GM21737 (cell line): ENCODE measurements at regions not wholly inside any gene's neighbourhood (a gene's known extent, or its start where the extent isn't known, plus 50 kb on each side); places are given as distances from the start of the nearest gene placed in this dataset.
"Not testable (repeated sequence)": the region's sequence is repeated elsewhere in the genome, so short reads cannot be mapped to it uniquely, and the experiment has no call there.

ENCODE experiments used
- ATAC-seq: cut with Tn5 transposase; IDR thresholded peaks from one replicate; pipeline ENCODE4 v1.9.1; 2021; ENCODE audit warnings: mild to moderate bottlenecking, moderate library complexity; ENCODE audit not compliant: unreplicated experiment

DNA sequence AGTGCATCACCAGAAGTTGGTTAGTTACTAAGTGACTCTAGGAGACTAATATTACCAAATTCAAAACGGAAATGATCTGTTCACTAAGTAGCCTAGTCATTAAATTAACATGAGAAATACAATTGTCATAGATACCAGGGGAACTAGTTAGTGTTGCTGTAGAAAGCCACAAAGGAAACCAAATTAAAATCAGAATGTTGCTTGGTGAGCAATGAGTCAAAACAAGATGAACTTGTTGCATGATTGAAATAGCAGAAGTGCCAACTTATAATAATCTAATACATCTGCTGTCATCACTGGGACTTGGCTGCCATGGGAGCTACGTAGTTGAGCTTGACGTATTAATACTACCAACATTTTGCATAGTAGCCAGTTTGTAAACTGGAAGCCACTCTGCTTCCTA is 458.1 kb downstream of the DIPK2A start:
- peak; percentile 77 for ATAC-seq

GRCh38 chr3:144431134-144431533 is 459.5 kb downstream of the DIPK2A start:
- peak; percentile 52 for ATAC-seq

- ATAC-seq, result no peak
Measured at GRCh38 chr3:144433006-144433405, 461.4 kb downstream of the DIPK2A start.

DNA sequence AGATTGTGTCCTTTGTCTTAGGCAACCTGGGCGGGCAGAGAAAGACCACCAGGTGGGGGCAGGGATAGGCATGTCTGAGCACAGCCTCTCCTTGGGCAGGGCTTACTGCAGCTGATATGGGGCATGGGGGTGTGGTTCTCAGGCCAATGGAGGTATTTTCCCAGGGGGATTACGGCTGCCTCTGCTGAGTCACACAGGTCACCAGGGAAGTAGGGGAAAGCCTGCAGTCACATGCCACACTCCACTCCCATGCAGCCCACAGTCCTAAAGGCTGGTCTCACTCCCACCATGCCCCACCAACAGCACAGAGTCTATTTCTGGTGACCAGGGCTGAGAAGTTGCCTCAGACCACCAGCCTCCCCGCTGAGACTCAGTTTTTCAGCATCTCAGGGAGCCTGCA is 466.4 kb downstream of the DIPK2A start:
- peak; percentile 43 for ATAC-seq

DNA sequence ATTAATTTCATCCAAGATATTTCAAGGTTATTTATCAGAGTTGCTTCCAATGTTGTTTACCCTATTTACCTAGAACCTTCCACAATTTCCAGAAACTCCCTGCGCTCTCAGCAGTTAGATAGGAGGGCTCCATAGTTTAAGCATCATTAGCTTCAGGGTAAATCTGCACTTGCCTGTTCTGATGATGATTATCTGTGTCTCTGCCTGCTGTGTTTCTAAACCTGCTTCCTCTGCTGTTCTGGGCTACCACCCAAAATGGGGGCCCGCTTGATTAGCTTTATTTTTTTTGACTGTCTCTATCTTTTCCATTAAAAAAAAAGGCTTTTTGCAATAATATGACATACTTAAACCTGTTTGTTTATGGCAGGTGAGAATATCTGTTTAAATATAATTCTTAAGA is 472.4 kb downstream of the DIPK2A start:
- no peak for ATAC-seq

- no peak for ATAC-seq
Measured at GRCh38 chr3:144444546-144444945, 472.9 kb downstream of the DIPK2A start.

GRCh38 chr3:144455841-144456440 is 484.3 kb downstream of the DIPK2A start:
- no peak for ATAC-seq

GRCh38 chr3:144457758-144458157 is 486.1 kb downstream of the DIPK2A start:
- no peak for ATAC-seq

GRCh38 chr3:144458283-144458682 is 486.7 kb downstream of the DIPK2A start:
- ATAC-seq, result no peak

GRCh38 chr3:144462337-144462736 is 490.7 kb downstream of the DIPK2A start:
- ATAC-seq, result no peak

DNA sequence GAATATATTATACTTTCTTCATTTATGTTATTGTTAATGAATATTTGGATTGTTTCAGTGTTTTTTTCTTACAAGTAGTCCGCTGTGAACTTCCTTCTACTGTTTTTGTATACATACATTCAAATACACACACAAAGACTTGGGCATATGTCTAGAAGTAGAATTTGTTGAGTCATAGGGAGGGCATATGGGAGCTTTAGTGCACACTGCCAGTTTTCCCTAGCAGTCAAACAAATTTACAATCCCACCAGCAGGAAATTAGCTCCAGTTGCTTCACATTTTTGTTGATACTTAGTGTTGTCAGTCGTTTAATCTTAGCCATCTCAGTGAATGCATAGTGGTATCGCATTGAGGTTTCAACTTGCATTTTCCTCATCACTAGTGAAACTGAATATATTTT is 492.3 kb downstream of the DIPK2A start:
- ATAC-seq, result no peak

DNA sequence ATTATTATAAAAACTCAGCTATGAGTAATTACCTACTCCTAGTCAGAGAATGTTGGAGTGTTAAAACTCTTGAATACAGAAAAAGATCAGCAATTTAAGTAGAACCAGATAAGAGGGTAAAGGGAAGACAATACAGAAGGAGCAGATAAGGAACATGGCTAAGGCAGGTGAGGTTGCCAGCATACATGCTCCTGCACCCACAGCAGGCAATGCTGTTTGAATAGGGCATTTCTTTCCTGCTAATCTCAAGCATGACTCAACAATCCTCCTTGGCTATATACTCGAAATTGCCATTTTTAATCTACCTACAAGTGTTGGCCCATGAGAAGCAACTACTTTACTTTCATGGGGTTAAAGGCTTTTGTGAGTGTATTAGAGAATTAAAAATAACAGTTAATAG is 494.5 kb downstream of the DIPK2A start:
- no peak for ATAC-seq

GRCh38 chr3:144466540-144466939 is 494.9 kb downstream of the DIPK2A start:
- no peak for ATAC-seq

DNA sequence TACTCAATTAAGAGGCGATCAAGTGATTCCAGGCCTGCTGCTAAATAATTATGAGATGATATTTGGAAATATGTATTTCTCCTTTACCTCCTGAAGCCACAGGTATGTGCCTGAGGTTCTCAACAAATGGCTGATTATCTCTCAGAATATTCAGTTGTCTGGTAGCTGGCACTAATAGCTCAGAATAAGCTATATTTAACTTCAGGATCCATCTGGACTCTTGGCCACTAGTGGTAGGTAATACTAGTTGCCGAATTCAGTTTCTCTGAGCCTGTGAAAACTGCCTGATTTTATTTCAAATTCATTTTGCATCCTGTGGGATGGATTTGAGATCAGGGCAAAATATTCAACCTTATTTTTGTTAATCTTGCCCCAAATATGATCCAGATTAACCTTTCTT is 499.0 kb downstream of the DIPK2A start:
- no peak for ATAC-seq

DNA sequence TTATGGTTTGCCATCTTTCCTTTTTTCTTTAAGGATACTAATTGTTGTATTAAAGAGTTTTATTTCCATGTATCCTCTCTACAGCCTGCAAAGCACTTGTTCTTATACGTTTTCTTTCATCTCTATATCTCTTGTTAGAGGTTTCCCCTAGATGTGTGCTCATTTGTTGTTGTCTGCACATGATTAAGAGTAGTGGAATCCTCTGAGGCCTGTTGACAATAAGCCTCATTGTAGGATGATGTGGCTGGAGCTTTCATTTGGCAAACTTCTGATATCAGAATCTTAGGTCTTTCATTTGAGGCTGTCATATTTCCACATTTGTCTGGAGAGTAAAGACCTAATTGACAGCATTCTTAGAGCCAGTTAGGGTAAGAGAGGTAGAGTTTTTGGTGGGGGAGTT is 506.0 kb downstream of the DIPK2A start:
- ATAC-seq, result no peak

GRCh38 chr3:144480416-144480919 is 508.8 kb downstream of the DIPK2A start:
- no peak for ATAC-seq

DNA sequence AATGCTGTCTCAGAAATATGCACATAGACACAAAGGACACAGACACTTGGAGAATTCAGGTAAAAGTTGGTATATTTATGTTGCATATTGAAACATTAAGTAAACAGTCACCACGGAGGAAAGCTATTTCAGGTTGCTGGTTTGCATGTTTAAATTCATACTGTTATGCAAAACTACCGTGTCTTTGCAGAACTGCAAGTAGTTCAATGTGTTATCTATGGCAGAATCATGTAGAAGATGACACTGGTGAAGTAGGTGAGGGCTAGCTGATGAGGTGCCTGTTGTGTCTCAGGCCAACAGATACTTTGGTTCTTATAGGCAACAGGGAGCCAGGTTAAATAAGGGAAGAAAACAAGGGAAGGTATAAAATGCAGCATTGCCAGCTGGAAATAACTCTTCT is 511.3 kb downstream of the DIPK2A start:
- no peak for ATAC-seq

DNA sequence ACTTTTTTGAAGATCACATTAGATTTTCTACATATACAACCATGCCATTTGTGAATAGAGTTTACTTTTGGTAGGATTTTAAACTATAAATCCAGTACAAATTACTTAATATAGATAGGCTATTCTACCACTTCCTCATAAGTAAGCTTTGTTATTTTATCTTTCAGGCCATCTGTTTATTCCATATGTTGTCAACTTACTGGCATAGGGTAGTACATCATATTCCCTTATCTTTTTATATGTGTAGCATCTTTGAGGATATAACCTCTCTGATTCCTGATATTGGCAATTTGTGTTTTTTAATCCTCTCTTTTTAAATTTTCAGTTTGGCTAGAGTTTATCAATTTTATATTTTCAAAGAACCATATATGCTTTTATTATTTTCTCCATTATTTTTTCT is 515.4 kb downstream of the DIPK2A start:
- no peak for ATAC-seq

DNA sequence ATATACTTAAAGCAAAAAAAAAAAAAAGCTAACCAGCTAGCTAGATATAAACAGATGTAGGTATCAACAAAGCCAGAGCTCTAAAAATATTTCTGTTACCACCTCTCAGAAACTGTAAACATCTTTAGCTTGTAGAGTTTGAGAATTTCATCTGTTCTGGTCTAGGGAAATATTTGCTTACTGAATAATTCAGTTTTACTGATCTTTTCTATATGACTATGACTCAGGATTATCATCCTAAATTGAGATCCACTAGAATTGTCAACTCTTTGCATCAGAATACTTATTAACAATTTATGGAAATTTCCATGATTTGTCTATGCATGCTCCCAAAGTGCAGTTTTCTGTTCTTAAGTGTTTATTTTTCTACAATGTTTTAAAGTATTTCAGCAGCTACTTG is 517.3 kb downstream of the DIPK2A start:
- no peak for ATAC-seq

DNA sequence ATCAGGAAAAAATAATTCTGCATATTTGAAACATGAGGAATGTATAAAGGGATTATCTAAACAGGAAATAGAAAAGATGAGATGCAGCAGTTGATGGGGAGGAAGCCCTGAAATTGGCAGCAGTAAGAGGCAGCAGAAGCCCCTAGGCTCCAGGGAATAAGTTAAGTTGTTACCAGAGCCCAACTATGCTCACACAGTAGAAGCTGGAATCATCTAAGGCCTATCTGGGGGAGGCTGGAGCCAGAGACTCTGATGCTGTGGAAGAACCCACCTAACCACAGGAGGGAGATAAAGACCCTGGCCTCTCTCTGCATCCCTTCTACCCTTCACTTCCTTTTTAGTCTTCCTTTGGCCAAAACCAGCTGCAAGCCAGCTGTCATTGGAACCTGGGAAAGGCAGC is 519.7 kb downstream of the DIPK2A start:
- ATAC-seq, result no peak

GRCh38 chr3:144494651-144495050 is 523.0 kb downstream of the DIPK2A start:
- not testable (repeated sequence) for ATAC-seq

GRCh38 chr3:144496141-144496835 is 524.7 kb downstream of the DIPK2A start:
- ATAC-seq, result no peak

GRCh38 chr3:144497452-144497851 is 525.8 kb downstream of the DIPK2A start:
- no peak for ATAC-seq
